ENCODE measurements at regions not wholly inside any gene's neighbourhood (a gene's known extent, or its start where the extent isn't known, plus 50 kb on each side); places are given as distances from the start of the nearest gene placed in this dataset.
A peak's percentile ranks its signal among the peaks of the same experiment; 100 is the strongest.

GRCh38 chr12:87142342-87142741, 886.2 kb upstream of the MGAT4C start:
- no peaks in the 10 kb centered on the region for H3K27me3 ChIP-seq (ENCODE audit: control insufficient read depth, insufficient read depth, low read length)
- no peak overlapping the region for H3K27ac ChIP-seq (ENCODE audit: low read depth, low read length)
- no peak overlapping the region for H3K4me3 ChIP-seq (ENCODE audit: low read depth, low read length)
- no peaks in the 10 kb centered on the region for H3K4me1 ChIP-seq (ENCODE audit: control insufficient read depth, insufficient read depth, low read length)
- H3K9ac ChIP-seq (ENCODE audit: low read length): no peak overlapping the region
- H3K36me3 ChIP-seq (ENCODE audit: control insufficient read depth, insufficient read depth, low read length): no peaks in the 10 kb centered on the region
- peaks cover 6% of the 10 kb centered on the region for H3K9me3 ChIP-seq (ENCODE audit: control insufficient read depth, insufficient read depth, low read depth, low read length)

GRCh38 chr12:87141091-87141490, 884.9 kb upstream of the MGAT4C start:
- Histone ChIP-seq H3K36me3 (ENCODE audit: control insufficient read depth, insufficient read depth, low read length) (no peaks in the 10 kb centered on the region), H3K9me3 (ENCODE audit: control insufficient read depth, insufficient read depth, low read depth, low read length) (peaks cover 6% of the 10 kb centered on the region), H3K27ac (ENCODE audit: low read depth, low read length) (no peak overlapping the region), H3K4me3 (ENCODE audit: low read depth, low read length) (no peak overlapping the region), H3K27me3 (ENCODE audit: control insufficient read depth, insufficient read depth, low read length) (no peaks in the 10 kb centered on the region), H3K4me1 (ENCODE audit: control insufficient read depth, insufficient read depth, low read length) (0 out of 2 replicates have a peak, but pooled peaks cover 8% of the 10 kb centered on the region), H3K9ac (ENCODE audit: low read length) (no peak overlapping the region)

DNA sequence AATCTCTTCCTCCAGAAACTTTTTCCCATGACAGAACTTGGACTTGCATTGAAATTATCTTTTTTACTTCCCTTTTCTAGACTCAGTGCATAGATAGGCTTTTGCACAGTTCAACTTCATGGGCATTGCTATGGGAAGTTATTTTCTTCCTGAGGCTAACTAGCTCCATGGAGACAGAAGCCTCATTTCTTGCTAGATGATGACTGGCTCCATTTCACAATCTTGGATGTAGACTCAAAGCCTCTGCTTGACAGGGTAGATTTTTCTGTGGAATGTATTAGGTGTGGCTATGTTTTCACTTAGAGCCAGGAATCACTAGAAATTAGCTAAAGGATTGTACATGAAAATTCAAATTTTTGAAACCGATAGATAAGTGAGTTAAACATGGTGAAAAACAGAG, 884.1 kb upstream of the MGAT4C start:
- no peak overlapping the region for H3K9ac ChIP-seq (ENCODE audit: low read length)
- H3K4me1 ChIP-seq (ENCODE audit: control insufficient read depth, insufficient read depth, low read length): 0 out of 2 replicates have a peak, but pooled peaks cover 8% of the 10 kb centered on the region
- no peaks in the 10 kb centered on the region for H3K36me3 ChIP-seq (ENCODE audit: control insufficient read depth, insufficient read depth, low read length)
- no peak overlapping the region for H3K4me3 ChIP-seq (ENCODE audit: low read depth, low read length)
- H3K9me3 ChIP-seq (ENCODE audit: control insufficient read depth, insufficient read depth, low read depth, low read length): peaks cover 6% of the 10 kb centered on the region
- H3K27me3 ChIP-seq (ENCODE audit: control insufficient read depth, insufficient read depth, low read length): no peaks in the 10 kb centered on the region
- no peak overlapping the region for H3K27ac ChIP-seq (ENCODE audit: low read depth, low read length)

GRCh38 chr12:87137220-87137619, 881.0 kb upstream of the MGAT4C start:
- no peaks in the 10 kb centered on the region for H3K27me3 ChIP-seq (ENCODE audit: control insufficient read depth, insufficient read depth, low read length)
- no peak overlapping the region for H3K27ac ChIP-seq (ENCODE audit: low read depth, low read length)
- 0 out of 2 replicates have a peak, but pooled peaks cover 8% of the 10 kb centered on the region for H3K4me1 ChIP-seq (ENCODE audit: control insufficient read depth, insufficient read depth, low read length)
- peaks cover 6% of the 10 kb centered on the region for H3K9me3 ChIP-seq (ENCODE audit: control insufficient read depth, insufficient read depth, low read depth, low read length)
- no peak overlapping the region for H3K4me3 ChIP-seq (ENCODE audit: low read depth, low read length)
- H3K36me3 ChIP-seq (ENCODE audit: control insufficient read depth, insufficient read depth, low read length): no peaks in the 10 kb centered on the region
- no peak overlapping the region for H3K9ac ChIP-seq (ENCODE audit: low read length)

DNA sequence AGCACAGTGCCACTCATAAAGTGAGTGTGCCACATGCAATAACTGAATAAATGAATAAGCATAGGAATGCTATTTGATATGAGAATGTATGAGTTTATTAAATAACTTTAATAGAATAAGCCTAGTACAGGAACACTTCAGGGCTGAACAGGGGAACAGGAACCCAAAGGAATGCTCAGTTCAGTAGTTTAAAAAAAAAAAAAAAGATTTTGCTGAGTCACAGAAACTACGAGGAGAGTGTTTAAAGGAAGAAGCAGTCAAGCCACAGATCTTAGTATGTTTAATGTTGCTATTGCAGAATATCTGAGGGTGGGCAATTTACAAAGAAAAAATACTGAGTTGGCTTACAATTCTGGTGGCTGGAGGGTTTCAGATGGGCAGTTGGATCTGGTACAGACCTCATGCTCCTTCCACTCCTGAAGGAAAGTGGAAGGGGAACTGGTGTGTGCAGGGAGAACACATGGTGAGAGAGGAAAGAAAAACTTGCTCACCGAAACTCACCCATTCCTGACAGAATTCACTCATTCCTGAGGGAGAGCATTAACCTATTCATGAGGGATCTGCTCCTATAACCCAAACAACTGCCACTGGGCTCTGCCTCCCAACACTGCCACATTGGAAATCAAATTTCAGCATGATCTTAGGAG, 880.3 kb upstream of the MGAT4C start:
- Histone ChIP-seq H3K36me3 (ENCODE audit: control insufficient read depth, insufficient read depth, low read length) (no peaks in the 10 kb centered on the region), H3K4me1 (ENCODE audit: control insufficient read depth, insufficient read depth, low read length) (0 out of 2 replicates have a peak, but pooled peaks cover 8% of the 10 kb centered on the region), H3K4me3 (ENCODE audit: low read depth, low read length) (no peak overlapping the region), H3K27me3 (ENCODE audit: control insufficient read depth, insufficient read depth, low read length) (no peaks in the 10 kb centered on the region), H3K9me3 (ENCODE audit: control insufficient read depth, insufficient read depth, low read depth, low read length) (peaks cover 6% of the 10 kb centered on the region), H3K27ac (ENCODE audit: low read depth, low read length) (peak overlapping the region; percentile 57; the same call in 1 of the 2 replicates), H3K9ac (ENCODE audit: low read length) (no peak overlapping the region)

DNA sequence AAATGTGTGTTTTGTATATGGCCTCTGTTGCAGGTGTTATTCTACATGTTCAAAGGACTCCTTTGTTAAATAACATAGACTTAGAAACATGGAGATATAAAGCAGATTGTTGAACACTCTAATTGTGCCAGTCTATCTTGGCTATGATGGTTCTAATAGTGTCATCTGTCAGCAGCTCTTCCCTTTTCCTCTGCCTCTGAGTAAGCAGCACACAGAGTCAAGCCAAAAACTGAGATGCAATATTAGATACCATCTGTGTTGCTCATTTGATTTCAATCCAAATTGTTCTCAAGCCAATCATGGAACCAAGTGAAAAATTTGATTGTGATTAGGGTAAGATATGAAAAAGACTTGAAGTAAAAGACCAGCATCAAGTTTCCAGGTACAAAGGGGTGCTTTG, 871.1 kb upstream of the MGAT4C start:
- Histone ChIP-seq H3K4me1 (ENCODE audit: control insufficient read depth, insufficient read depth, low read length) (no peaks in the 10 kb centered on the region), H3K27me3 (ENCODE audit: control insufficient read depth, insufficient read depth, low read length) (no peaks in the 10 kb centered on the region), H3K9ac (ENCODE audit: low read length) (no peak overlapping the region), H3K4me3 (ENCODE audit: low read depth, low read length) (no peak overlapping the region), H3K9me3 (ENCODE audit: control insufficient read depth, insufficient read depth, low read depth, low read length) (peaks cover 7% of the 10 kb centered on the region; the same call in 1 of the 2 replicates), H3K36me3 (ENCODE audit: control insufficient read depth, insufficient read depth, low read length) (no peaks in the 10 kb centered on the region), H3K27ac (ENCODE audit: low read depth, low read length) (no peak overlapping the region)

- H3K4me1 ChIP-seq (ENCODE audit: control insufficient read depth, insufficient read depth, low read length): peaks cover 3% of the 10 kb centered on the region; the same call in 1 of the 2 replicates
- H3K27ac ChIP-seq (ENCODE audit: low read depth, low read length): no peak overlapping the region
- H3K36me3 ChIP-seq (ENCODE audit: control insufficient read depth, insufficient read depth, low read length): no peaks in the 10 kb centered on the region
- peaks cover 7% of the 10 kb centered on the region; the same call in 1 of the 2 replicates for H3K9me3 ChIP-seq (ENCODE audit: control insufficient read depth, insufficient read depth, low read depth, low read length)
- H3K9ac ChIP-seq (ENCODE audit: low read length): no peak overlapping the region
- no peaks in the 10 kb centered on the region for H3K27me3 ChIP-seq (ENCODE audit: control insufficient read depth, insufficient read depth, low read length)
- H3K4me3 ChIP-seq (ENCODE audit: low read depth, low read length): no peak overlapping the region
Measured at GRCh38 chr12:87121896-87122295, 865.7 kb upstream of the MGAT4C start.

DNA sequence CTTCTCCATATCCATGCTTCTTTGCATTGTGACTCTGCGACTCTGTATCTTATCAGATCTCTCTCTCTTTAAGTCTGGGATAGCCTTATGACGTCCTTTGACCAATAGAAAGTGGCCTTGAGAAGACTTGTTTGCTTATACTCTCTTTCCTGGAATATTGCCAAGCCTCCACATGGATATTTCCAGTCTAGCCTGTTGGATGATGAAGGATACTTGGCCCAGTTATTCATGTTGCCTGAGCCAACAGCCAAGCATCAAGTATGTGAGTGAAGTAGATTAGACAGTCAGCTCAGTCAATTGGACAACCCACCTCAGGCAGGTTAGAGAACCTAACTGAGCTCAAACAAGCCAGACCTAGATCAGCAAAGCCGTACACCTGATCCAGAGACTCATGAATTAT, 864.2 kb upstream of the MGAT4C start:
- Histone ChIP-seq H3K36me3 (ENCODE audit: control insufficient read depth, insufficient read depth, low read length) (no peaks in the 10 kb centered on the region), H3K4me3 (ENCODE audit: low read depth, low read length) (no peak overlapping the region), H3K9me3 (ENCODE audit: control insufficient read depth, insufficient read depth, low read depth, low read length) (peaks cover 7% of the 10 kb centered on the region; the same call in 1 of the 2 replicates), H3K4me1 (ENCODE audit: control insufficient read depth, insufficient read depth, low read length) (peaks cover 11% of the 10 kb centered on the region; the same call in 1 of the 2 replicates), H3K27me3 (ENCODE audit: control insufficient read depth, insufficient read depth, low read length) (no peaks in the 10 kb centered on the region), H3K9ac (ENCODE audit: low read length) (no peak overlapping the region), H3K27ac (ENCODE audit: low read depth, low read length) (no peak overlapping the region)

GRCh38 chr12:87119713-87120112, 863.5 kb upstream of the MGAT4C start:
- Histone ChIP-seq H3K27ac (ENCODE audit: low read depth, low read length) (no peak overlapping the region), H3K9me3 (ENCODE audit: control insufficient read depth, insufficient read depth, low read depth, low read length) (peaks cover 6% of the 10 kb centered on the region; the same call in 1 of the 2 replicates), H3K4me1 (ENCODE audit: control insufficient read depth, insufficient read depth, low read length) (peaks cover 11% of the 10 kb centered on the region; the same call in 1 of the 2 replicates), H3K36me3 (ENCODE audit: control insufficient read depth, insufficient read depth, low read length) (no peaks in the 10 kb centered on the region), H3K4me3 (ENCODE audit: low read depth, low read length) (no peak overlapping the region), H3K27me3 (ENCODE audit: control insufficient read depth, insufficient read depth, low read length) (no peaks in the 10 kb centered on the region), H3K9ac (ENCODE audit: low read length) (no peak overlapping the region)

DNA sequence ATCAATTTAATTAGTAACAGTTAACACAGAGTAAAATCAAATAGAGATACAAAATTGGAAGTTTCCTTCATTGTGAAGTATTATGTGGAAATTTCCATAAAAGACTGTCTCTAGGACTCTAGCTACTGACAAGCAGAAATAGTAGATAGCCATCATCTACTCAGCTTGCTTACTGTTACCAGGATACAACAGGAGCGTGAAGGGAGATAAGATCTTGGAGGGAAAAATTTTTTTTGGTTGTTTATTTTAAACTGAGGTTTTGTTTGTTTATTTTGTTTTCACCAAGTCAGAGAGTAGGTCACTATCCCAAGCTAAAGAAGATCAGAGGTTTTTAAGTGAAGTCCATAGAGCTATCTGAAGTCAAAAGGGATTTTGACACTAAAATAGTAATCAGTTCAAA, 861.3 kb upstream of the MGAT4C start:
- no peak overlapping the region for H3K9ac ChIP-seq (ENCODE audit: low read length)
- H3K4me1 ChIP-seq (ENCODE audit: control insufficient read depth, insufficient read depth, low read length): peaks cover 11% of the 10 kb centered on the region; the same call in 1 of the 2 replicates
- no peaks in the 10 kb centered on the region for H3K36me3 ChIP-seq (ENCODE audit: control insufficient read depth, insufficient read depth, low read length)
- H3K4me3 ChIP-seq (ENCODE audit: low read depth, low read length): no peak overlapping the region
- no peaks in the 10 kb centered on the region for H3K9me3 ChIP-seq (ENCODE audit: control insufficient read depth, insufficient read depth, low read depth, low read length)
- H3K27ac ChIP-seq (ENCODE audit: low read depth, low read length): peak overlapping the region; percentile 46; the same call in 1 of the 2 replicates
- no peaks in the 10 kb centered on the region for H3K27me3 ChIP-seq (ENCODE audit: control insufficient read depth, insufficient read depth, low read length)

DNA sequence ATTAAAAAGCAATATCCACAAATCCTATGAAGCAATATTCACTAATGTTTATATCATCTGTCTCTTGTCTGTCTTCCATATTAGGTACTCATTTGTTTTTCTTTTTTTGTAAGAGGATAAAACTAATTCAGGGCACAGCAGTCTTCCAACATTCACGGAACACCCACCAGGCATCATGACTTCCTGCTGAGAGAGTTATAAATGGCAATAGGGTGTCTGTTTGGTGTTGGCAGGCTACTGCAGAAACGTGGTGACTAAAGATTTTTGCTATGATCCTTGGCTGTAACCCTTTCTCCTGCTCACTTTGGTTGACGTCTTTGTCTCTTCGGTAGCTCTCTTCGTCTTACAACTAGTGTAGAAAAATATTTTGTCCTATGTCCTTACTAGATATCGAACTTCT, 860.6 kb upstream of the MGAT4C start:
- H3K4me3 ChIP-seq (ENCODE audit: low read depth, low read length): no peak overlapping the region
- H3K27ac ChIP-seq (ENCODE audit: low read depth, low read length): peak overlapping the region; percentile 46; the same call in 1 of the 2 replicates
- peaks cover 11% of the 10 kb centered on the region; the same call in 1 of the 2 replicates for H3K4me1 ChIP-seq (ENCODE audit: control insufficient read depth, insufficient read depth, low read length)
- no peaks in the 10 kb centered on the region for H3K9me3 ChIP-seq (ENCODE audit: control insufficient read depth, insufficient read depth, low read depth, low read length)
- H3K9ac ChIP-seq (ENCODE audit: low read length): no peak overlapping the region
- no peaks in the 10 kb centered on the region for H3K36me3 ChIP-seq (ENCODE audit: control insufficient read depth, insufficient read depth, low read length)
- H3K27me3 ChIP-seq (ENCODE audit: control insufficient read depth, insufficient read depth, low read length): no peaks in the 10 kb centered on the region

Measured in HUES6 (cell line).